Fibroblast of lung (primary cell): ENCODE measurements at regions not wholly inside any gene's neighbourhood (a gene's known extent, or its start where the extent isn't known, plus 50 kb on each side); places are given as distances from the start of the nearest gene placed in this dataset.
A peak's percentile ranks its signal among the peaks of the same experiment; 100 is the strongest.

Source experiments
- DNase-seq, 2 donors: peaks; one replicate each; pipeline versions ENCODE4 v3.0.0 to v3.0.0-alpha.2; 2010; ENCODE audit warnings: low read depth in 2 of 2
- H2AFZ ChIP-seq: 2 replicates; pipeline ENCODE4 v1.5.1; 2012; ENCODE audit warnings: low read length, control low read depth, inconsistent platforms
- H3K27ac ChIP-seq: 2 replicates; pipeline ENCODE4 v1.5.1; 2011; ENCODE audit warnings: low read length, control low read depth; ENCODE audit not compliant: insufficient read depth
- H3K27me3 ChIP-seq: 2 replicates; pipeline ENCODE4 v1.5.1; 2011; ENCODE audit warnings: mild to moderate bottlenecking, low read length; ENCODE audit not compliant: control insufficient read depth, insufficient read depth
- H3K36me3 ChIP-seq: 2 replicates; pipeline ENCODE4 v1.5.1; 2011; ENCODE audit warnings: low read length; ENCODE audit not compliant: control insufficient read depth, insufficient read depth
- H3K4me1 ChIP-seq: 2 replicates; pipeline ENCODE4 v1.5.1; 2011; ENCODE audit warnings: low read length; ENCODE audit not compliant: control insufficient read depth, insufficient read depth; ENCODE audit errors: extremely low read depth
- H3K4me2 ChIP-seq: 2 replicates; pipeline ENCODE4 v1.5.1; 2011; ENCODE audit warnings: low read length, control low read depth; ENCODE audit not compliant: insufficient read depth; ENCODE audit errors: extremely low read depth
- H3K4me3 ChIP-seq, 4 experiments: fragments of 200-600 bp in 1 of 4; sonication (generic) in 1 of 4; replicated peaks in 1 of 4; 2 replicates each; pipeline ENCODE4 v1.5.1; 2011 to 2016; ENCODE audit warnings: low read length in 4 of 4, low read depth in 3 of 4, mild to moderate bottlenecking in 3 of 4, control low read depth in 2 of 4, inconsistent platforms in 1 of 4, mixed read lengths in 1 of 4; ENCODE audit not compliant: insufficient read depth in 1 of 4; ENCODE audit errors: control extremely low read depth in 1 of 4
- H3K79me2 ChIP-seq: 2 replicates; pipeline ENCODE4 v1.5.1; 2012; ENCODE audit warnings: mild to moderate bottlenecking, low read length, inconsistent platforms; ENCODE audit not compliant: control insufficient read depth, insufficient read depth
- H3K9ac ChIP-seq: 2 replicates; pipeline ENCODE4 v1.5.1; 2011; ENCODE audit warnings: mild to moderate bottlenecking, low read length, control low read depth; ENCODE audit not compliant: insufficient read depth
- H3K9me3 ChIP-seq: 2 replicates; pipeline ENCODE4 v1.5.1; 2012; ENCODE audit warnings: low read depth, low read length; ENCODE audit not compliant: control insufficient read depth, insufficient read depth
- H4K20me1 ChIP-seq: 2 replicates; pipeline ENCODE4 v1.5.1; 2011; ENCODE audit warnings: low read length; ENCODE audit not compliant: control insufficient read depth, insufficient read depth; ENCODE audit errors: extremely low read depth
- CTCF ChIP-seq, 2 donors: IDR thresholded peaks in 1 of 2; conservative IDR thresholded peaks in 1 of 2; 1 replicate in 1 of 2; 2 replicates in 1 of 2; pipeline ENCODE4 v1.5.1; 2011 to 2012; ENCODE audit warnings: low read length in 2 of 2, control low read depth in 1 of 2, inconsistent platforms in 1 of 2, low read depth in 1 of 2, mild to moderate bottlenecking in 1 of 2
- EZH2 ChIP-seq: IDR thresholded peaks from 2 replicates; pipeline ENCODE4 v1.5.1; 2012; ENCODE audit warnings: low read length, control low read depth, mild to moderate bottlenecking; ENCODE audit errors: missing control alignments

- no peaks in the 10 kb centered on the region for H4K20me1 ChIP-seq
- no peaks in the 10 kb centered on the region for H3K27me3 ChIP-seq
- H3K36me3 ChIP-seq, result no peaks in the 10 kb centered on the region
- H3K9ac ChIP-seq, result no peak overlapping the region
- no peak overlapping the region for H3K27ac ChIP-seq
- H2AFZ ChIP-seq, result no peak overlapping the region
- H3K4me3 ChIP-seq, result no peak overlapping the region
- no peaks in the 10 kb centered on the region for H3K9me3 ChIP-seq
- DNase-seq, result peak in 1 of 2 donors; percentile 5
- no peak for TF ChIP-seq CTCF (conservative IDR thresholded peaks at IDR 0.05 in 1 of 2, IDR thresholded peaks at IDR 0.05 in 1 of 2; ENCODE audit: low read depth in 1 of 2, low read length in 2 of 2)
- no peak for TF ChIP-seq EZH2
- no peaks in the 10 kb centered on the region for H3K4me1 ChIP-seq
- no peak overlapping the region for H3K4me2 ChIP-seq
- no peaks in the 10 kb centered on the region for H3K79me2 ChIP-seq
Measured at GRCh38 chr4:141957416-141957815, 321.0 kb downstream of the IL15 start.

- Histone ChIP-seq H3K9me3 (no peaks in the 10 kb centered on the region), H3K4me2 (no peak overlapping the region), H3K9ac (no peak overlapping the region), H3K4me1 (no peaks in the 10 kb centered on the region), H4K20me1 (peaks cover 1% of the 10 kb centered on the region), H3K27me3 (no peaks in the 10 kb centered on the region), H3K36me3 (no peaks in the 10 kb centered on the region), H3K79me2 (no peaks in the 10 kb centered on the region), H3K27ac (no peak overlapping the region), H2AFZ (no peak overlapping the region), H3K4me3 (no peak overlapping the region)
- no peak for DNase-seq
- TF ChIP-seq EZH2 (no peak), CTCF (conservative IDR thresholded peaks at IDR 0.05 in 1 of 2, IDR thresholded peaks at IDR 0.05 in 1 of 2; ENCODE audit: low read depth in 1 of 2, low read length in 2 of 2) (no peak)
Measured at GRCh38 chr4:141962486-141962885, 326.1 kb downstream of the IL15 start.

- Histone ChIP-seq H2AFZ (no peak overlapping the region), H3K36me3 (no peaks in the 10 kb centered on the region), H3K4me3 (no peak overlapping the region), H3K27ac (no peak overlapping the region), H3K27me3 (no peaks in the 10 kb centered on the region), H3K9me3 (no peaks in the 10 kb centered on the region), H3K9ac (no peak overlapping the region), H3K4me1 (no peaks in the 10 kb centered on the region), H4K20me1 (no peaks in the 10 kb centered on the region), H3K79me2 (no peaks in the 10 kb centered on the region), H3K4me2 (no peak overlapping the region)
- TF ChIP-seq EZH2, result no peak
- TF ChIP-seq CTCF (conservative IDR thresholded peaks at IDR 0.05 in 1 of 2, IDR thresholded peaks at IDR 0.05 in 1 of 2; ENCODE audit: low read depth in 1 of 2, low read length in 2 of 2), result no peak
- DNase-seq, result no peak
Measured at GRCh38 chr4:141971869-141972268, 335.5 kb downstream of the IL15 start.
